ENCODE measurements at regions not wholly inside any gene's neighbourhood (a gene's known extent, or its start where the extent isn't known, plus 50 kb on each side); places are given as distances from the start of the nearest gene placed in this dataset.

- TF ChIP-seq POLR2A (IDR thresholded peaks at IDR 0.05; ENCODE audit: low read depth, low read length) (no peak), POLR2AphosphoS5 (IDR thresholded peaks at IDR 0.05; ENCODE audit: low read depth, low read length) (no peak), SPI1 (IDR thresholded peaks at IDR 0.05; ENCODE audit: low read depth, low read length) (no peak)
Observed at GRCh38 chr5:61268871-61269270, 63.2 kb upstream of the ZSWIM6 start.
